ENCODE measurements at regions not wholly inside any gene's neighbourhood (a gene's known extent, or its start where the extent isn't known, plus 50 kb on each side); places are given as distances from the start of the nearest gene placed in this dataset.
"Not testable (repeated sequence)": the region's sequence is repeated elsewhere in the genome, so short reads cannot be mapped to it uniquely, and the experiment has no call there.

DNA sequence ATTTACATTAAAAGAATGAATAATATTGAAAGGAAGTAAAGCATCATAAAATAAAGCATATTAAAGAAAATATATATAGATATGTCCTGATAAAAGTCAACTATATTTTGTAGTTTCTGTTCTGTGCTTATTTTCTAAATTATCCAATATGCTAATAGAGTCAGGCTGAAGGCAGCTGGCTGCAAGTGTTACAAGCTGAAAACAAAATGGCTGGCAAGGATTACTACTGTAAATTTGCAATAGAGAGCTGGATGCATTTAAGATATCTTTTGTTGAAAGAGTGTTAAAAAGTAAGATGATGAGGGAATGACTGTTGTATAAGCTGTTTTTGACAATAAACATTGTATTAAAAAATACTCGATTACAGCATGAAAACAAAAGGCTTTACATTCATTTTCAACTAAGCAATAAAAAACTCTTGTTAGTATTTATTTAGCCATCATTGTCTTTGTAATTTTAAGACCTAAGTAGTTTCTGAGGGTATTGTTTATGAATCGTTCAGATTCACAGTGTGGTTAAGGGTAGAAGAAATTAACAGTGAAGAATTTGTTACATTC, 76.3 kb downstream of the TANC2 start:
- Histone ChIP-seq H3K9me3 (no peaks in the 10 kb centered on the region; the same call in 1 of the 2 replicates), H3K27me3 (ENCODE audit: insufficient read depth) (no peaks in the 10 kb centered on the region), H3F3A (replicated peaks; ENCODE audit: insufficient read depth) (peaks cover 14% of the 10 kb centered on the region), H3K9ac (no peak overlapping the region), H3K4me3 (ENCODE audit: low read depth in 2 of 2, low read length in 1 of 2) (no peak overlapping the region), H3K4me2 (no peak overlapping the region), H3K27ac (ENCODE audit: low read depth in 2 of 2, low read length in 1 of 2) (no peak overlapping the region; a peak in 1 of 4 replicates), H3K79me2 (ENCODE audit: insufficient read depth) (peaks cover 98% of the 10 kb centered on the region), H3K36me3 (replicated peaks in 1 of 2; ENCODE audit: control insufficient read depth in 1 of 2, insufficient read depth in 2 of 2, low read length in 1 of 2) (peaks cover 0 to 5% of the 10 kb centered on the region in 2 experiments), H2AFZ (ENCODE audit: low read depth) (no peak overlapping the region), H3K4me1 (ENCODE audit: control insufficient read depth in 1 of 2, insufficient read depth in 2 of 2, low read depth in 1 of 2, low read length in 1 of 2) (peaks cover 24 to 28% of the 10 kb centered on the region in 2 experiments; a peak in 3 of 4 replicates), H4K20me1 (ENCODE audit: insufficient read depth) (peaks cover 30% of the 10 kb centered on the region), H3K9me2 (no peaks in the 10 kb centered on the region)
- ChIA-PET POLR2A (no interaction called here), CTCF (interaction anchor here (1.0 to 1.7 kb wide), 4 partner anchors 10 to 364 kb away, joined by 3 to 4 read pairs (median 4); no protein-coding TSS in a partner anchor)
- TF ChIP-seq FOXM1 (IDR thresholded peaks at IDR 0.05; ENCODE audit: low read depth) (no peak), FOSL2 (IDR thresholded peaks at IDR 0.05; ENCODE audit: borderline replicate concordance, low read depth) (no peak), RCOR1 (IDR thresholded peaks at IDR 0.05; ENCODE audit: low read length) (no peak), GABPA (IDR thresholded peaks at IDR 0.05; ENCODE audit: low read depth) (no peak), TEAD4 (IDR thresholded peaks at IDR 0.05; ENCODE audit: borderline replicate concordance, insufficient read depth) (no peak), CHD2 (IDR thresholded peaks at IDR 0.05; ENCODE audit: low read length, partially characterized antibody) (no peak), RXRA (IDR thresholded peaks at IDR 0.05; ENCODE audit: borderline replicate concordance, low read depth) (no peak)
- TF ChIP-seq, protein P1, sequence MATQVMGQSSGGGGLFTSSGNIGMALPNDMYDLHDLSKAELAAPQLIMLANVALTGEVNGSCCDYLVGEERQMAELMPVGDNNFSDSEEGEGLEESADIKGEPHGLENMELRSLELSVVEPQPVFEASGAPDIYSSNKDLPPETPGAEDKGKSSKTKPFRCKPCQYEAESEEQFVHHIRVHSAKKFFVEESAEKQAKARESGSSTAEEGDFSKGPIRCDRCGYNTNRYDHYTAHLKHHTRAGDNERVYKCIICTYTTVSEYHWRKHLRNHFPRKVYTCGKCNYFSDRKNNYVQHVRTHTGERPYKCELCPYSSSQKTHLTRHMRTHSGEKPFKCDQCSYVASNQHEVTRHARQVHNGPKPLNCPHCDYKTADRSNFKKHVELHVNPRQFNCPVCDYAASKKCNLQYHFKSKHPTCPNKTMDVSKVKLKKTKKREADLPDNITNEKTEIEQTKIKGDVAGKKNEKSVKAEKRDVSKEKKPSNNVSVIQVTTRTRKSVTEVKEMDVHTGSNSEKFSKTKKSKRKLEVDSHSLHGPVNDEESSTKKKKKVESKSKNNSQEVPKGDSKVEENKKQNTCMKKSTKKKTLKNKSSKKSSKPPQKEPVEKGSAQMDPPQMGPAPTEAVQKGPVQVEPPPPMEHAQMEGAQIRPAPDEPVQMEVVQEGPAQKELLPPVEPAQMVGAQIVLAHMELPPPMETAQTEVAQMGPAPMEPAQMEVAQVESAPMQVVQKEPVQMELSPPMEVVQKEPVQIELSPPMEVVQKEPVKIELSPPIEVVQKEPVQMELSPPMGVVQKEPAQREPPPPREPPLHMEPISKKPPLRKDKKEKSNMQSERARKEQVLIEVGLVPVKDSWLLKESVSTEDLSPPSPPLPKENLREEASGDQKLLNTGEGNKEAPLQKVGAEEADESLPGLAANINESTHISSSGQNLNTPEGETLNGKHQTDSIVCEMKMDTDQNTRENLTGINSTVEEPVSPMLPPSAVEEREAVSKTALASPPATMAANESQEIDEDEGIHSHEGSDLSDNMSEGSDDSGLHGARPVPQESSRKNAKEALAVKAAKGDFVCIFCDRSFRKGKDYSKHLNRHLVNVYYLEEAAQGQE (IDR thresholded peaks at IDR 0.05; ENCODE audit: low read depth, low read length): no peak
- TF ChIP-seq, protein P2, sequence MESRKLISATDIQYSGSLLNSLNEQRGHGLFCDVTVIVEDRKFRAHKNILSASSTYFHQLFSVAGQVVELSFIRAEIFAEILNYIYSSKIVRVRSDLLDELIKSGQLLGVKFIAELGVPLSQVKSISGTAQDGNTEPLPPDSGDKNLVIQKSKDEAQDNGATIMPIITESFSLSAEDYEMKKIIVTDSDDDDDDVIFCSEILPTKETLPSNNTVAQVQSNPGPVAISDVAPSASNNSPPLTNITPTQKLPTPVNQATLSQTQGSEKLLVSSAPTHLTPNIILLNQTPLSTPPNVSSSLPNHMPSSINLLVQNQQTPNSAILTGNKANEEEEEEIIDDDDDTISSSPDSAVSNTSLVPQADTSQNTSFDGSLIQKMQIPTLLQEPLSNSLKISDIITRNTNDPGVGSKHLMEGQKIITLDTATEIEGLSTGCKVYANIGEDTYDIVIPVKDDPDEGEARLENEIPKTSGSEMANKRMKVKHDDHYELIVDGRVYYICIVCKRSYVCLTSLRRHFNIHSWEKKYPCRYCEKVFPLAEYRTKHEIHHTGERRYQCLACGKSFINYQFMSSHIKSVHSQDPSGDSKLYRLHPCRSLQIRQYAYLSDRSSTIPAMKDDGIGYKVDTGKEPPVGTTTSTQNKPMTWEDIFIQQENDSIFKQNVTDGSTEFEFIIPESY (IDR thresholded peaks at IDR 0.05; ENCODE audit: borderline replicate concordance, low read depth): no peak
- WGBS (ENCODE audit: low lambda C conversion rate): 98% methylated on average over 2 of the region's 2 CpGs
- DNase-seq: no peak

DNA sequence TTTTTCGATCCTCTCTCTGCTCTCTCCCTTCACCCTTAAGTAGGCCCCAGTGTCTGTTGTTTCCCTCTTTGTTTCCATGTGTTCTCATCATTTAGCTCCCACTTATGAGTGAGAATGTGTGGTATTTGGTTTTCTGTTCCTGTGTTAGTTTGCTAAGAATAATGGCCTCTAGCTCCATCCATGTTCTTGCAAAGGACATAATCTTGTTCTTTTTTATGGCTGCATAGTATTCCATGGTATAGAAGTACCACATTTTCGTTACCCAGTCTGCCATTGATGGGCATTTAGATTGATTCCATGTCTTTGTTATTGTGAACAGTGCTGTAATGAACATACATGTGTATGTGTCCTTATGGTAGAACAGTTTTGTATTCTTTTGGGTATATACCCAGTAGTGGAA, 91.5 kb downstream of the TANC2 start:
- H3K4me3 ChIP-seq (ENCODE audit: low read depth in 2 of 2, low read length in 1 of 2); H3K9ac ChIP-seq; H3K36me3 ChIP-seq (replicated peaks in 1 of 2; ENCODE audit: control insufficient read depth in 1 of 2, insufficient read depth in 2 of 2, low read length in 1 of 2); H3K27ac ChIP-seq (ENCODE audit: low read depth in 2 of 2, low read length in 1 of 2); H3K9me2 ChIP-seq; H3K4me2 ChIP-seq; H3K27me3 ChIP-seq (ENCODE audit: insufficient read depth); H2AFZ ChIP-seq (ENCODE audit: low read depth); H3K4me1 ChIP-seq (ENCODE audit: control insufficient read depth in 1 of 2, insufficient read depth in 2 of 2, low read depth in 1 of 2, low read length in 1 of 2); H3K9me3 ChIP-seq; H3F3A ChIP-seq (replicated peaks; ENCODE audit: insufficient read depth); DNase-seq; POLR2A ChIA-PET: not testable (repeated sequence)
- Histone ChIP-seq H4K20me1 (ENCODE audit: insufficient read depth) (peaks cover 45% of the 10 kb centered on the region), H3K79me2 (ENCODE audit: insufficient read depth) (peaks cover 97% of the 10 kb centered on the region)
- 87% methylated on average over 2 of the region's 2 CpGs for WGBS (ENCODE audit: low lambda C conversion rate)
- CTCF ChIA-PET: interaction anchor here (1.0 to 3.0 kb wide), 3 partner anchors 25 to 1566 kb away, joined by 3 to 11 read pairs (median 4); no protein-coding TSS in a partner anchor
